Ishikawa (cell line): ENCODE measurements at regions not wholly inside any gene's neighbourhood (a gene's known extent, or its start where the extent isn't known, plus 50 kb on each side); places are given as distances from the start of the nearest gene placed in this dataset.

Source experiments
- CEBPB ChIP-seq: IDR thresholded peaks from 2 replicates; pipeline ENCODE4 v1.6.1; 2012
- CREB1 ChIP-seq: IDR thresholded peaks from 2 replicates; pipeline ENCODE4 v1.6.1; 2012; ENCODE audit warnings: low read depth
- EGR1 ChIP-seq: IDR thresholded peaks from 2 replicates; pipeline ENCODE4 v1.6.1; 2012
- EP300 ChIP-seq: IDR thresholded peaks from 2 replicates; pipeline ENCODE4 v1.6.1; 2012; ENCODE audit warnings: borderline replicate concordance
- FOXM1 ChIP-seq: IDR thresholded peaks from 2 replicates; pipeline ENCODE4 v1.6.1; 2012; ENCODE audit warnings: low read depth, borderline replicate concordance
- MAX ChIP-seq: IDR thresholded peaks from 2 replicates; pipeline ENCODE4 v1.6.1; 2012
- NFIC ChIP-seq: IDR thresholded peaks from 2 replicates; pipeline ENCODE4 v1.6.1; 2012
- RAD21 ChIP-seq: IDR thresholded peaks from 2 replicates; pipeline ENCODE4 v1.6.1; 2012; ENCODE audit warnings: low read depth
- REST ChIP-seq: IDR thresholded peaks from 2 replicates; pipeline ENCODE4 v1.6.1; 2012; ENCODE audit warnings: low read depth, mild to moderate bottlenecking
- TAF1 ChIP-seq: IDR thresholded peaks from 2 replicates; pipeline ENCODE4 v1.6.1; 2012; ENCODE audit warnings: low read depth, mild to moderate bottlenecking
- TCF12 ChIP-seq: IDR thresholded peaks from 2 replicates; pipeline ENCODE4 v1.6.1; 2012; ENCODE audit warnings: low read depth
- TEAD4 ChIP-seq: IDR thresholded peaks from 2 replicates; pipeline ENCODE4 v1.6.1; 2012
- USF1 ChIP-seq: IDR thresholded peaks from 2 replicates; pipeline ENCODE4 v1.6.1; 2012
- YY1 ChIP-seq: IDR thresholded peaks from 2 replicates; pipeline ENCODE4 v1.6.1; 2012; ENCODE audit warnings: low read depth
- ZBTB7A ChIP-seq: IDR thresholded peaks from 2 replicates; pipeline ENCODE4 v1.6.1; 2012; ENCODE audit warnings: low read depth

- no peak for TF ChIP-seq ZBTB7A
- no peak for TF ChIP-seq CEBPB
- no peak for TF ChIP-seq TAF1
- TF ChIP-seq FOXM1 = no peak
- TF ChIP-seq TCF12 = no peak
- TF ChIP-seq EP300 = no peak
- no peak for TF ChIP-seq RAD21
- TF ChIP-seq EGR1 = no peak
- TF ChIP-seq TEAD4 = no peak
- TF ChIP-seq REST = no peak
- TF ChIP-seq MAX = no peak
- TF ChIP-seq USF1 = no peak
- no peak for TF ChIP-seq CREB1
- TF ChIP-seq YY1 = no peak
- TF ChIP-seq NFIC = no peak
These were observed 76.0 kb upstream of the ADTRP start for GRCh38 chr6:11854408-11855165.

- no peak for TF ChIP-seq EP300
These were observed 75.2 kb upstream of the ADTRP start for GRCh38 chr6:11853678-11854407.

- TF ChIP-seq CEBPB (no peak), TCF12 (no peak), FOXM1 (no peak), TEAD4 (no peak), EGR1 (no peak), ZBTB7A (no peak), TAF1 (no peak), NFIC (no peak)
These were observed 73.6 kb upstream of the ADTRP start for GRCh38 chr6:11852061-11852651.

- TF ChIP-seq EP300 (no peak), REST (no peak), TAF1 (no peak), EGR1 (no peak), YY1 (no peak), CREB1 (no peak), TEAD4 (no peak)
These were observed 72.8 kb upstream of the ADTRP start for GRCh38 chr6:11851387-11851786.

GRCh38 chr6:11848852-11849731, 70.5 kb upstream of the ADTRP start:
- no peak for TF ChIP-seq USF1
- TF ChIP-seq NFIC = peak; percentile 10; the same call in 1 of the 2 replicates
- TF ChIP-seq FOXM1 = no peak
- TF ChIP-seq TEAD4 = no peak
- TF ChIP-seq EGR1 = no peak

- TF ChIP-seq CREB1 (no peak), TEAD4 (no peak)
These were observed 69.7 kb upstream of the ADTRP start for GRCh38 chr6:11848346-11848651.
